Skeletal muscle satellite cell (primary cell): ENCODE measurements at regions not wholly inside any gene's neighbourhood (a gene's known extent, or its start where the extent isn't known, plus 50 kb on each side); places are given as distances from the start of the nearest gene placed in this dataset.
"Not testable (repeated sequence)": the region's sequence is repeated elsewhere in the genome, so short reads cannot be mapped to it uniquely, and the experiment has no call there.

Experiments used
- H3K27me3 ChIP-seq: 2 replicates; pipeline ENCODE4 v1.7.0; 2013; ENCODE audit warnings: low read length; ENCODE audit not compliant: control insufficient read depth, insufficient read depth
- H3K36me3 ChIP-seq: 2 replicates; pipeline ENCODE4 v1.7.0; 2013; ENCODE audit warnings: mild to moderate bottlenecking, control low read depth, low read length; ENCODE audit not compliant: insufficient read depth
- H3K4me1 ChIP-seq: 2 replicates; pipeline ENCODE4 v1.7.0; 2013; ENCODE audit warnings: low read length; ENCODE audit not compliant: control insufficient read depth, insufficient read depth
- H3K4me2 ChIP-seq: 2 replicates; pipeline ENCODE4 v1.7.0; 2013; ENCODE audit warnings: mild to moderate bottlenecking, low read length
- H3K4me3 ChIP-seq: 2 replicates; pipeline ENCODE4 v1.7.0; 2013; ENCODE audit warnings: low read length
- H3K9ac ChIP-seq: 2 replicates; pipeline ENCODE4 v1.7.0; 2013; ENCODE audit warnings: mild to moderate bottlenecking, low read depth, low read length, moderate library complexity
- H3K9me3 ChIP-seq: replicated peaks from 2 replicates; pipeline ENCODE4 v1.7.0; 2013; ENCODE audit warnings: mild to moderate bottlenecking, control low read depth, low read length

GRCh38 chr2:87412036-87412820 lies 335.7 kb upstream of the PLGLB2 start:
- H3K9me3 ChIP-seq, H3K9ac ChIP-seq, H3K4me2 ChIP-seq, H3K4me1 ChIP-seq, H3K27me3 ChIP-seq, H3K4me3 ChIP-seq, H3K36me3 ChIP-seq: not testable (repeated sequence)

GRCh38 chr2:87414331-87414730 lies 333.6 kb upstream of the PLGLB2 start:
- not testable (repeated sequence) for H3K9ac ChIP-seq, H3K4me1 ChIP-seq, H3K9me3 ChIP-seq, H3K4me3 ChIP-seq, H3K4me2 ChIP-seq, H3K27me3 ChIP-seq, H3K36me3 ChIP-seq

GRCh38 chr2:87414795-87415570 lies 332.9 kb upstream of the PLGLB2 start:
- H3K27me3 ChIP-seq, H3K36me3 ChIP-seq, H3K4me3 ChIP-seq, H3K9ac ChIP-seq, H3K4me1 ChIP-seq, H3K4me2 ChIP-seq, H3K9me3 ChIP-seq: not testable (repeated sequence)

- H3K4me3 ChIP-seq, H3K4me2 ChIP-seq, H3K27me3 ChIP-seq, H3K9ac ChIP-seq, H3K9me3 ChIP-seq, H3K36me3 ChIP-seq, H3K4me1 ChIP-seq: not testable (repeated sequence)
Measured at GRCh38 chr2:87415586-87416265, 332.2 kb upstream of the PLGLB2 start.

GRCh38 chr2:87416266-87416592 lies 331.7 kb upstream of the PLGLB2 start:
- not testable (repeated sequence) for H3K9ac ChIP-seq, H3K9me3 ChIP-seq, H3K4me2 ChIP-seq, H3K36me3 ChIP-seq, H3K27me3 ChIP-seq, H3K4me1 ChIP-seq, H3K4me3 ChIP-seq

- H3K4me1 ChIP-seq, H3K9ac ChIP-seq, H3K4me3 ChIP-seq, H3K27me3 ChIP-seq, H3K36me3 ChIP-seq, H3K4me2 ChIP-seq, H3K9me3 ChIP-seq: not testable (repeated sequence)
Measured at GRCh38 chr2:87417147-87417546, 330.7 kb upstream of the PLGLB2 start.

- not testable (repeated sequence) for H3K27me3 ChIP-seq, H3K9ac ChIP-seq, H3K4me3 ChIP-seq, H3K4me2 ChIP-seq, H3K9me3 ChIP-seq, H3K36me3 ChIP-seq, H3K4me1 ChIP-seq
Measured at GRCh38 chr2:87417742-87418567, 329.9 kb upstream of the PLGLB2 start.

- H3K9me3 ChIP-seq, H3K4me2 ChIP-seq, H3K4me1 ChIP-seq, H3K27me3 ChIP-seq, H3K36me3 ChIP-seq, H3K9ac ChIP-seq, H3K4me3 ChIP-seq: not testable (repeated sequence)
Measured at GRCh38 chr2:87418823-87419822, 328.8 kb upstream of the PLGLB2 start.

GRCh38 chr2:87419980-87420379 lies 327.9 kb upstream of the PLGLB2 start:
- not testable (repeated sequence) for H3K4me1 ChIP-seq, H3K9ac ChIP-seq, H3K36me3 ChIP-seq, H3K27me3 ChIP-seq, H3K4me2 ChIP-seq, H3K9me3 ChIP-seq, H3K4me3 ChIP-seq

GRCh38 chr2:87420954-87421353 lies 326.9 kb upstream of the PLGLB2 start:
- H3K9me3 ChIP-seq, H3K4me3 ChIP-seq, H3K4me2 ChIP-seq, H3K9ac ChIP-seq, H3K27me3 ChIP-seq, H3K36me3 ChIP-seq, H3K4me1 ChIP-seq: not testable (repeated sequence)
